HG02571 (cell line): ENCODE measurements at regions not wholly inside any gene's neighbourhood (a gene's known extent, or its start where the extent isn't known, plus 50 kb on each side); places are given as distances from the start of the nearest gene placed in this dataset.

Experiments
- ATAC-seq: cut with Tn5 transposase; IDR thresholded peaks from one replicate; pipeline ENCODE4 v1.9.1; 2021; ENCODE audit warnings: mild to moderate bottlenecking, moderate library complexity; ENCODE audit not compliant: unreplicated experiment

- ATAC-seq = no peak
Measured at GRCh38 chr17:74040291-74040690, 163.2 kb upstream of the RPL38 start.

DNA sequence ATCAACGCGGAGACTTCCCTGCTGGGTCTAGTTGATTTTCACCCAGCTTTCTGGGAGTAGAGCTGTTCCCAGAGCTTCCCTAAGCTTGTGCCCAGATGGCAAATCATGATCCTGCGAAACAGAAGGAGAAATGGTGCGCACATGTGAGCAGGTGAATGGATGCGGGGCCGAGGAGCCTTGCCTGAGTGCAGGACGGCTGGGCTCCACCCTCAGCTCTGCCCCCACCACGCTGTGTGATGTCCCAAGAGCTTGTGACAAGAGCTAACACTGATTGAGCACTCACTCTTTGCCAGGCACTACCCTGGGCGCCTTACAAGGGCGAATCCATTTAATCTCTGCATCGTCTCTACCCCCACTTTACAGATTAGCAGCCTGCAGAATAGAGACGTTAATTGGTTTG is 162.7 kb upstream of the RPL38 start:
- ATAC-seq = no peak

DNA sequence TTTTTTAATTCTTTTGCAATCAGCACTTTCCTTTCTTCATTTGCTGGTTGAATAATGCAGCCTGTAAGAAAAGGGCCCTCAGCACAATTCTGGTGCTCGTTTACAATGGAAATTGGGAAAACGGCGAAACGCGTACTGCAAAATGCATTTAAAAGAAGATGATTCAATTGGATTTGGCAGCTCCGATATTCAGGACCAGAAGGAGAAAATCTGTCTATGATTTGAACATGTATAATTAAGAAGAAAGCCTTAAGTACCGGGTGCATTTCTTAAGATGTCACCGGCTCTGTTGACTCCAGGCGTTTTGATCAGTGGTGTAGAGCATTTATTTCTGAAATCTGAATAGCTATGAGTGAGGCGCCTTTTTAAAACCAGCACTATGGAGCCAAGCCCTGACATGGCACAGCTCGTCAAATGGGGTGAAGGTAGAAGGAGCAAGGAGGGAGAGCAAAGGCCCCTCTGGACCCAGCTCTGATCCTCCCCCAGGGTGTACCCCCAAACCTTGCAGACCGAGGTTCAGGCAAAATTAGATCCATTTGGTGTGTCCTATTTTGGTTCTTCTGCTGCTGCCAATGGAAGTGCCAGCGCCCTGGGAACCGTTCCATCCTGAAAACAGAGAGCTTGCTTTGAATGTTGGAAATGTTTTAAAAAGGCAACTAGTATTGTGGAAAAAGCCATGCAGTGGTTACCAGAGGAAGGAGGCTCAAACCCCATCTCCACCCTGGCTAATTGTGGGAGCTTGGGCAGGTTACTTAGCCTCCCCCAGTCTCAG is 161.4 kb upstream of the RPL38 start:
- no peak for ATAC-seq

- no peak for ATAC-seq
Measured at GRCh38 chr17:74042744-74043486, 160.6 kb upstream of the RPL38 start.

DNA sequence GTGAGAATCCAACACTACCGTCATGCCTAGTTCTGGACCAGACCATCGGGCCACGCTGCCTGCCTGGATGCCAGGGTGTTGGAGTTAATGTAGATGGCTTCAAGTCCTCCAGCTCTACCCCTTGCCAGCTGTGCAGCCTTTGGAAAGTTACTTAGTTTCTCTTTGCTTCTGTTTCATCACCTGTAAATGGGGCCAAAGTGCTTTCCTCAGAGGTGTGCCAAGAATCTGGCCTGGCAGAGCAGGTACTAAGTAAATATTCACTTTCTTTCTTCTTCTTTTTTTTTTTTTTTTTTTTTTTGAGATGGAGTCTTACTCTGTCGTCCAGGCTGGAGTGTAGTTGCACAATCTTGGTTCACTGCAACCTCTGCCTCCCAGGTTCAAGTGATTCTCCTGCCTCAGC is 159.5 kb upstream of the RPL38 start:
- ATAC-seq = no peak

GRCh38 chr17:74045608-74046280 is 157.7 kb upstream of the RPL38 start:
- no peak for ATAC-seq

DNA sequence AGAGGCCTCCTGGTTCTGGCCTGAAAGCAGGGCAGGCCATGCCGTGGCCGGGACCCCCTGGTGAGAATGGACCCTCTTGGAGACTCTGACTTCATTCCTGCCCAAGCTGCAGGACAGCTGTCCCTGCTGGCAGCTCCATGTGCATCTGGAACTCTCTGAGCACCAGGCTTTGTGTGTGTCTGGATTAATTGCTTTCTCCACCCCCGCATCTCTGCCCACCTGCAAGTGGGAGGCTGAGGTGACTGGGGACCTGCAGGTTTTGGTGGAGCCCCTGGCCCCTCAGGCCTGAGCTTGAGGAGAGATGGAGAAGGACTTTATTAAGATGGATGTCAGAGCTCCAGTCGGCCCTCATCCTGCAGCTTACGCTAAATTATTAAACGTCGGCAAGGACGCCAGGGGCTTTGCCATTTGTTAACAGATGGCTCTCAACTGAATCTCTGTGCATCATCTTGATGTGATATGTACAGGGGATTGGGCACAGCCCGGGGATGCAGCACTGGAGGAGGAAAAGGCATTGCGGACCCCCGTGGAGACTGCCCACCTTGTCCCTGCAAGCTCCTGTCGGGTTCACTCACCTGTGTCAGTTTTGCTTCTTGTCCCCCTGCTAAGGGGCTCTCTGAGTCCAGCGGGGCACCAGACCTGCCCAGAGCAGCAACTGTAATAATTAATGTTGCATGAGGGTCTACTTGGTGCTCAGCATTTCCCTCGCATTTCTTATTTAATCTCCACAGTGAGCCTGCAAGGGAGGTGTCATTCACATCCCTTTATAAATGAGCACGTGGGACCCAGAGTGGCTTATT is 154.1 kb upstream of the RPL38 start:
- ATAC-seq = no peak

GRCh38 chr17:74049967-74050458 is 153.5 kb upstream of the RPL38 start:
- ATAC-seq = no peak

DNA sequence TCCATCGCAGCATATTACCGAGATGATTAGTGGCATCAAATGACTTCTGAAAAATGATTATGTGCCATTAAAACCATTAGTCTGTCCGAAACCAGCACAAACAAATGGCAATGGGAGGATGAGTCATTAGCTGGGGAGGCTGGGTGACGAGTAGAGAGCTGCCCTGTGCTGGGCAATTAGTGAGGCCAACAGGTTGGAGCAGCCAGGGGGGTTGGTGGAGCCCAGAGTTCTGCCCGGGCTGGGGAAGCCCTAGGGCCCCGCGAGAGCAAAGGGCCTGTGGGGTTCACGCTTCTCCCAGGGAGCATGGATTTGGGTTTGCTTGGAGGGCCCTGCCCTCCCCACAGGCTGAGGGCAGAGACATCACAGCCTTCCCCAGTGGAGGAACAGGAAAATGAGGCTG is 152.1 kb upstream of the RPL38 start:
- no peak for ATAC-seq

- ATAC-seq = no peak
Measured at GRCh38 chr17:74052993-74053711, 150.3 kb upstream of the RPL38 start.

DNA sequence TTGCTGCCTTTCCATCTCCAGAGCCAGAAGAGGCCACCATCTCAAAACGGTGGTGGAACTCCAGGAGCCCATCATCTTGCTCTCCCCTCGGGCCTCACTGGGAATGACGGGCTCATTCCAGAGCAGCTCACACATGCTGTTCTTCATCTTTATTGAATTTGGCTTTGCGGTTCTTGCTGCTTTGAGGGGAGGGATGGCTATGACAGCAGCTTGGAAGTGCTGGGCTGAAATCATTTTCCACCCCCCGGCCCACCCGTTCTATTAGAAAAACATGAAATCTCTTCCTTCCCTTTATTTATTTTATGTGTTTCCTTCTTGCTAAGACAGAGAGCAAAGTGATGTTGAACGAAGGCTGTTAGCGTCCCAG is 149.8 kb upstream of the RPL38 start:
- no peak for ATAC-seq

DNA sequence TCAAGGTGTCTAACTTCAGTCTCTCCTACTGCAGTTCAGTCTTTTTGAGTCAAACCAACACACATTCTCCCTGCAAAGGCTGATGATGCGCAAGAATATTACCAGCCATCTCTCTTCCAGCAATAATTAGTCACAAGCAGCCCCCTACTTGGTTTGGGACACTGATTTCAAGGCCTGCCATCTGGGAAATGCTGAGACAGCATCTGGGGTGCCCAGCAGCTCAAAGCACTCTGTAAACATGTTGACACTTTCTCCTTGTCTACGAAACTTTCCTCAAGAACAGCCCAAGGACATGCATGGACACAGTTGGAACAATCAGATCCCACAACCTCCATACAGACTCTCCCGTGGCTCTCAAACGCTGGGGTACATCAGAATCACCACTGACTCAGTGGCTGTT is 149.2 kb upstream of the RPL38 start:
- ATAC-seq = no peak

- no peak for ATAC-seq
Measured at GRCh38 chr17:74055508-74056160, 147.8 kb upstream of the RPL38 start.

DNA sequence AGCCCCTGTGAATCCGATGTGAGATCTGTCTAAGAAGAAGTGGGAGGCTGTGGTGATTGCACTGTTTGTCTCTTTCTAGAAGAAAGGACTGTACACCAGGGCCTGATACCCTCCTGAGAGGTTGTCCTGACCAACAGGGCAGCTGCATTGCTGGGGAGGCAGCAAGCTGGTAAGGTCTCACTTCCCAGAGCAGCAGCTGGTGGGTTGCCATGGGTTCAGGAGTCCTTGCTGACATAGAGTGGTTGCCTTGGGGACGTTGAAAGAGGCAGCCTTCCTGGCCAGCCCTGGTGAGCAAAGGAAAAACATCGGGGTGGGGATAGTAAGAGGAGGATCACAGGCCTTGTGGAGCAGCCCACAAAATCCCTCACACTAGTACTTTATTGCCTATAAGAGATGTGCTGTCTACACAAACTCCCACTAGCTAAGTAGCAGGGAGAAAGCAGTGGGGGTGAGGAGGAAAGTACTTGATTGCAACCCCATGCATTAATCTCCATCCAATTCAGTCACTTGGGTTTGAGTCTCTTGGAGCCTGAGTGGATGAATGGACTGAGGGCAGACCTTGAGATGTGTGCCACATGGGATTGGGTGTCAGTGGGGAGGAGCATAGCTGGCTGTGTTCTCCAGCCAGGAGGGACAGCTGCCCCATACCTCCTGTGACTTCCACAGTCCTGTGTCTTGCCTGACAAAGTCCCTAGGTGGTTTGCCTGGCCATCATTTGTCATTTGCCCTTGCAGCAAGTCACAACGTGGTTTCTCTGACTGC is 143.8 kb upstream of the RPL38 start:
- no peak for ATAC-seq

DNA sequence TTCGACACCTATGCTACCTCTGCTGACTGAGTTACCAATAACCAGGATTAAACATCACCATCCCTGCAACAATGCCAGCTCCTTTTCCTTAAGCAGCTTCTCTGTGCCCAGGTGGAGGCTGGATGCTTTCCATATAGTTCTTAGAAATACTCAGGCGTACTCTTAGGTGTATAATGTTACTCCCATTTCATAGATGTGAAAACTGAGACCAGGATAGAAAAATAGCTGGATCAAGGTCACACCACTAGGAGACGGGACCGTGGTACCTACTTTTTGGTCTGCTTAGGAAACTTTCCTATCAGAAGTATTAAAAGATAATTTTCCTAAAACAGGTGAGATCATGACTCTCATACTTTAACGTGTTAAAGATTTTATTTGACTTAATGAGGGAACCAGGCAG is 141.7 kb upstream of the RPL38 start:
- no peak for ATAC-seq

GRCh38 chr17:74062234-74062633 is 141.2 kb upstream of the RPL38 start:
- no peak for ATAC-seq

DNA sequence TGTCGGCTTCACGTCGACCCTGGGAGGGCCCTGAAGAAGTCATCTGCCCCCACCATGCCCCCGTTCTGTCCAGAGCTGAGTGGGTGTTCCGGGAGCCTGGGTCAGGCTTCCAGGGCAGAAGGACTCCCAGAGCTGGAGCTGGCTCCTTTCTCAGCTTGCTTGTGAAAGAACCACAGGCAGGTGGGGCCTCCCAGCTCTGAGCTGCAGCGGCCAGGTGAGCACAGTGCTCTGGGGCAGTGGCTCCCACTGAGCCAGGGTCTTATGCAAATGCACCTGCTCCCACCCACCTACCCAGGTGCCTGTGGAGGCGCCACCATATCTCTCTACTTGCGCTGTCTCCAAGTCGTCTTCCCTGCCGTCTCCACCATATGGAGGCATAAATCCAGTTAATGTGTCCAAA is 140.0 kb upstream of the RPL38 start:
- no peak for ATAC-seq

GRCh38 chr17:74070374-74070773 is 133.1 kb upstream of the RPL38 start:
- no peak for ATAC-seq

GRCh38 chr17:74070998-74071679 is 132.3 kb upstream of the RPL38 start:
- no peak for ATAC-seq
